HEK293 (cell line): ENCODE measurements at regions not wholly inside any gene's neighbourhood (a gene's known extent, or its start where the extent isn't known, plus 50 kb on each side); places are given as distances from the start of the nearest gene placed in this dataset.

ENCODE experiments used
- CTCF ChIP-seq: fragments of 450-650 bp; formaldehyde crosslinking; IDR thresholded peaks from 2 replicates; pipeline ENCODE4 v1.5.1; 2016; ENCODE audit warnings: missing biosample characterization, missing genetic modification characterization
- SETDB1 ChIP-seq: IDR thresholded peaks from one replicate; pipeline ENCODE4 v1.6.1; 2017; ENCODE audit warnings: mild to moderate bottlenecking, low read length, moderate library complexity, mixed read lengths; ENCODE audit not compliant: insufficient read length
- ZNF133 ChIP-seq: fragments of 450-650 bp; formaldehyde crosslinking; IDR thresholded peaks from 2 replicates; pipeline ENCODE4 v1.5.1; 2016; ENCODE audit warnings: missing biosample characterization, missing genetic modification characterization
- ZNF302 ChIP-seq: fragments of 450-650 bp; formaldehyde crosslinking; IDR thresholded peaks from 2 replicates; pipeline ENCODE4 v1.5.1; 2016; ENCODE audit warnings: missing biosample characterization, missing genetic modification characterization, low read depth
- ZNF423 ChIP-seq: fragments of 450-650 bp; formaldehyde crosslinking; IDR thresholded peaks from 2 replicates; pipeline ENCODE4 v1.5.1; 2016; ENCODE audit warnings: missing biosample characterization, missing genetic modification characterization

DNA sequence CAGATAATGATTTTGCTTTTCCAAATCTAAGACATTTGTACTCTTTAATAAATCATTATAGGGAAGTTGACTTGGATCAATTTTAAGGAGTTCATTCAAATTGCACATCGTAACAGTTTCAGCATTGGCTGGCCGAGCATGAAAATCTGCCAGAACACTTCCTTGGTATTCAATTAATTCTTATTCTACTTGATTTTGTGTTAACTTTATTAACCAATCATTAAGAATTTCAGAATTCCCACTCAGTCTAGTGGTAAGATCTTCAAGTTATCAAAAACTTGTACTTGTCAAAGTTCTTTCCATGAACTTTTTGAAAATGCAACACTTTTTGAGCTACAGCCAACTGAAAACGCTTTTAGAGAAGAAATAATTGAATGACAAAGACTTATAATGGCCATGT, 565.8 kb downstream of the TLE1 start:
- TF ChIP-seq ZNF302 (tag by site-specific recombination) (no peak), CTCF (tag by site-specific recombination) (no peak), ZNF133 (no peak), SETDB1 (no peak), ZNF423 (tag by site-specific recombination) (no peak)
